ENCODE measurements at regions not wholly inside any gene's neighbourhood (a gene's known extent, or its start where the extent isn't known, plus 50 kb on each side); places are given as distances from the start of the nearest gene placed in this dataset.

- no peak for ATAC-seq
- H3K9me3 ChIP-seq (ENCODE audit: control insufficient read depth, insufficient read depth, low read depth, low read length), result no peaks in the 10 kb centered on the region
- ChIA-PET POLR2A (no interaction called here), CTCF (interaction anchor here (0.6 kb wide), 1 partner anchor 64 kb away, joined by 6 read pairs; no protein-coding TSS in a partner anchor)
- no peak for DNase-seq (ENCODE audit: low read depth, low spot score)
- TF ChIP-seq SIN3A (IDR thresholded peaks at IDR 0.05; ENCODE audit: borderline replicate concordance, insufficient read depth, low read depth, low read length) (no peak), POLR2AphosphoS5 (IDR thresholded peaks at IDR 0.05; ENCODE audit: low read depth, low read length) (no peak), REST (IDR thresholded peaks at IDR 0.05; ENCODE audit: insufficient read depth in 1 of 2, low read depth in 2 of 2, low read length in 1 of 2) (no peak)
- H3K4me1 ChIP-seq (ENCODE audit: control insufficient read depth, insufficient read depth, low read length), result peaks cover 10% of the 10 kb centered on the region
- H3K27me3 ChIP-seq (ENCODE audit: control insufficient read depth, insufficient read depth, low read length), result no peaks in the 10 kb centered on the region
- H3K27ac ChIP-seq (ENCODE audit: low read length), result peak overlapping the region; percentile 6
- no TSS peak for BruUV-seq (replicated peaks)
- in situ Hi-C loops (cut with HindIII; ENCODE audit: low pct_unique_long_range_greater_than_20kb, low sequenced_read_pairs), result no loop called here
- H3K4me3 ChIP-seq (ENCODE audit: low read depth in 2 of 2, low read length in 2 of 2), result no peak overlapping the region
- no peaks in the 10 kb centered on the region for H3K36me3 ChIP-seq (ENCODE audit: control insufficient read depth, insufficient read depth, low read length)
- intact Hi-C loops (cut with micrococcal nuclease; ENCODE audit: unreplicated experiment), result no loop called here
These were observed 146.9 kb upstream of the IRF2BP2 start for GRCh38 chr1:234756857-234757256.

- Histone ChIP-seq H3K4me1 (ENCODE audit: control insufficient read depth, insufficient read depth, low read length) (peaks cover 15% of the 10 kb centered on the region), H3K4me3 (ENCODE audit: low read depth in 2 of 2, low read length in 2 of 2) (no peak overlapping the region), H3K27me3 (ENCODE audit: control insufficient read depth, insufficient read depth, low read length) (no peaks in the 10 kb centered on the region), H3K36me3 (ENCODE audit: control insufficient read depth, insufficient read depth, low read length) (no peaks in the 10 kb centered on the region), H3K9me3 (ENCODE audit: control insufficient read depth, insufficient read depth, low read depth, low read length) (no peaks in the 10 kb centered on the region), H3K27ac (ENCODE audit: low read length) (peak overlapping the region; percentile 6)
- in situ Hi-C loops (cut with HindIII; ENCODE audit: low pct_unique_long_range_greater_than_20kb, low sequenced_read_pairs) (no loop called here), intact Hi-C loops (cut with micrococcal nuclease; ENCODE audit: unreplicated experiment) (no loop called here)
- no peak for DNase-seq (ENCODE audit: low read depth, low spot score)
- ATAC-seq, result no peak
- ChIA-PET POLR2A (interaction anchor here (0.6 kb wide), 1 partner anchor 143 kb away, joined by 7 read pairs; no protein-coding TSS in a partner anchor), CTCF (interaction anchor here (0.6 kb wide), 1 partner anchor 63 kb away, joined by 6 read pairs; no protein-coding TSS in a partner anchor)
- TF ChIP-seq TCF7L2 (IDR thresholded peaks at IDR 0.05; ENCODE audit: low read depth, low read length), result no peak
- TF ChIP-seq CTCF (IDR thresholded peaks at IDR 0.05), result no peak
- no peak for TF ChIP-seq SIN3A (IDR thresholded peaks at IDR 0.05; ENCODE audit: borderline replicate concordance, insufficient read depth, low read depth, low read length)
- no peak for TF ChIP-seq REST (IDR thresholded peaks at IDR 0.05; ENCODE audit: insufficient read depth in 1 of 2, low read depth in 2 of 2, low read length in 1 of 2)
- no peak for TF ChIP-seq POLR2AphosphoS5 (IDR thresholded peaks at IDR 0.05; ENCODE audit: low read depth, low read length)
- BruUV-seq (replicated peaks), result no TSS peak
These were observed 146.2 kb upstream of the IRF2BP2 start for GRCh38 chr1:234756066-234756774.

All from Panc1 (cell line).